GM18861 (cell line): ENCODE measurements at regions not wholly inside any gene's neighbourhood (a gene's known extent, or its start where the extent isn't known, plus 50 kb on each side); places are given as distances from the start of the nearest gene placed in this dataset.

ENCODE experiments used
- ATAC-seq: cut with Tn5 transposase; IDR thresholded peaks from one replicate; pipeline ENCODE4 v1.9.1; 2021; ENCODE audit not compliant: unreplicated experiment

DNA sequence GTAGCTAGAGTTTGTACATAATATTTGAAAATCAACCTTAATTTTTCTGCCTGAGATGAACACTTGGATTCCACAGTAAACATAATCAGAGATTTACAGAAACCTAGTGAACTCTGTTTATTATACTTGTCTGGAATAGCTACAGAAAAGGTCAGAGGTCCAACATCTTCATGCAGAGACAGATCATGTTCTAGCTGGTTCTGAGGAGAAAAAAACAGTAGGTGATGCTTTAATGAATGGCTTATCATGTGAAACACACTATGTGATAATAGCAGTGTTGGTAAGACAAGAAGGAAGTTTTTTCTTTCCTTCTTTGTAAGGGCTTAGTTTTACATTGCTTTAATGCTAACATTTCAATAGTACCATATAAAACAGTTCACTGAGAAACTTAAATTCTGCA is 846.4 kb upstream of the ZEB2 start:
- no peak for ATAC-seq

DNA sequence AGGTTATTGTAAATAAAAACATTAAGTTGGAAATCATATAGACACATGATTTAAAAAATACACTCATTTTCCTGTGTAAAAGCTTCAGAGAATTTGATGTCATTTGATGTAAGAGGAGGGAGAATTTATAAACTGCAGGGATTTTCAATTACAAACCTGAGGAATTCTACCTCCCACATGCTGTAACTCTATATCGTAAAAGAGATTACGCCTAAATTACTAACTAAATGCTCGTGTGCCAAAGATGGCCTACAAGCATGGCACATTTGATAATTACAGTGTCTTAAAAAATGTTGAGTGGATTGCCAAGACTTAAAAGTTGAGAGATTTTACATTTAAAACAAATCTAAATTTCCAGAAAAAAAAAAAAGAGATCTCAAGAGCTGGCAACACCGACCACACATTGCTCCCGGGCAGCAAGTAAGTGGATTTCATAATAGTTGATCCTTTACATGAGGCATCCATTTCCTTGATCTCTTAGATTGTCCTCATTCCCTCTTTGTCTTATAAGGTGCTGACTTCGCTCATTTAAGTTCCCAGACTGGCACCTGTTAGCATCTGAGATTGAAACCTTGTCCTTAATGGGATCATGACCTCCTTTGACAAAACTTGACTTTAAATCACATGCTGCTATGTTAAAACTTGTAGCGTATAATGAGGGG is 840.3 kb upstream of the ZEB2 start:
- ATAC-seq: no peak

DNA sequence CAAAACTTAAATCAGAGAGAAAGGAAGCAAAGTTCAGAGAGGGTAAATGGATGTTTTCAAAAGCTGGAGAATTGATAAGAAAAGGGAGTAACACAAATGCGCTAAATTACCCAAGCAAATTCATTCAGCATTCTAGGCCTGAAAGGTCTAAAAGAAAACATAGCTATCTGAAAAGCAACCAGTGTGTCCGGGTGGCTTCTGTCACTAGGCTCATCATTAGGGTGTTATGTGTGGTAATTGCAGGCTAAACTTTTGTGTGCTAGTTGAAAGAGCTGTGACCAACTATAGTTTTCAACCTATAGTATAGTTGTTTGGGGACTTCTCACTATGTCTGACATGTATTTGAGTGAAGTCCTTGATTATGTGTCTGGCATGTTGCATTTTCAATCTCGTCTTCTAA is 839.6 kb upstream of the ZEB2 start:
- ATAC-seq: no peak

DNA sequence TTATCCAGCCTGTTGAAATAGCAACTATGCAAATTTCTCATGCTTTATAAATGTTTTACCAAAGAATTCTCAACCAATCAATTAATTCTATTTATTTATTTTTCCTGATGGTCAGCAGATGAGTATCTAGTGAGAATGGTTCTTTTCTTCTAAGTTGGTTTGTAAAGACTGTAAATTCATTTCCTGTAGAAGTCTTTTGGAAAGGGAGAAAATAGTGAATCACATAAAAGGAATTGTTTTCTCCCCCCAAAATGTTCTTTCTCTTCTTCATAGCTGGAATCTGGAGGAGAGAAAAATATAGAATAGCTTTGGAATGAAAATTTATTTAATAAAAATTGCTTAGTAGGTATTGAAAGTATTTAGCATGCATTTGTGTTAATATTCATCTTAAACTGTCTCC is 836.1 kb upstream of the ZEB2 start:
- ATAC-seq: no peak

DNA sequence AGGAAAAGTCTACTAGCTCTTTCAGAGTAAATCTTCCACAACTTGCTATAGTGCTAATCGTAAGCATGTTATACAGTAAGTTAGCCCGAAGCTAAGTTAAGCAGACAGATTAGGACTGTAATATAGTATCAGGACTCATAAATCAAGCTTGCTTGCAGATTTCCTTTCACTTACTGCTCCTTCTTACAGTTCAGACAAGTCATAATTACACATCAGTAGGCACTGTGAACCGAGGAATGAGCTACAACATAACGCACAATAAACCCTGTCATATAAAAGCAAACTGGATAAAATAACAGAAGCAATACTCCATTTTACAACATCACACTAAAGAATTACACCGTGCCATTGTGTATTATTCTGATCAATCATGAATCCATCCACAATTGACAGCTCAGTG is 832.6 kb upstream of the ZEB2 start:
- no peak for ATAC-seq

DNA sequence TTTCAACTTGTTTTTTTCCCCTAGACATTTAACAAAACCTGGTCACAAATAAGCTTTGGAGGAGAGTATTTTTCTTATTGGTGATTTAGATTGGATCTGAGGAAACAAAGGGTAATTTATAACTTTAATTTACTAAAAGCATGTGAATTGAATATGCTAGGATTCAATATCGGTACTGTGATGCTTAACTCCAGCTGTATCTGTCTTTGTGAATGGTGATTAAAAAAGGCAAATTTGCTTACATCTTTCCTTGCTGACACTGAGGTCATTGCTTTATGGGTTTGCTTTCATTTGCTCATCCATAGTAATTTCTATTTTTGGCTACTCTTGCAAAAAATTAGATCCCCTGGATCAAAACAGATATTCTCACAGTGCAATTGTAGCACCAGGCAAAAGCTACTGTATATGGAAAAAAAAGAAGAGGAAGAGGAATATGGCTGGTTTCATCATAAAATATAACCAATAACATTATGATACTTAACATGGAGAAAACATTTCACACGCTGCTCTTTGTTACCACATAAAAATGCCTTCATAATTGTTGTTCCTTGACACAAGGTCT is 832.0 kb upstream of the ZEB2 start:
- no peak for ATAC-seq

DNA sequence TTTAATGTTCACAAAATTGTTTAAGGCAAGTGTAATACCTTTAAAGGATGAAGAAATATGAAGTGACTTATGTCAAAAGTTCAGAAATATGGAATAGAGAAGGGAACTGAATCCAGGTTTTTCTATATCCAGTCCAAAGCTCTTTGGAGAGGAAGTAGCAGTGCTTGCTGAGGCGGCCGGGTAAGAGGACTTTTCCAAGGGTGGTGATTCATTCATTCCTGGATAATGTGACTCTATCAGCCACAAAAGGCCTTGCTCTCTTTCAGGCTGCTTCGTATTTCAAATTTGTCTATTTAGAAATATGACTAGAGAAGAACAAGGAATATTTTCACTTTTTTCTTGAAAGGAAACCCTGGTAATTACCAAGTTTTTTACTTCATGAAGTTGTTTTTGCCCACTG is 830.1 kb upstream of the ZEB2 start:
- no peak for ATAC-seq

DNA sequence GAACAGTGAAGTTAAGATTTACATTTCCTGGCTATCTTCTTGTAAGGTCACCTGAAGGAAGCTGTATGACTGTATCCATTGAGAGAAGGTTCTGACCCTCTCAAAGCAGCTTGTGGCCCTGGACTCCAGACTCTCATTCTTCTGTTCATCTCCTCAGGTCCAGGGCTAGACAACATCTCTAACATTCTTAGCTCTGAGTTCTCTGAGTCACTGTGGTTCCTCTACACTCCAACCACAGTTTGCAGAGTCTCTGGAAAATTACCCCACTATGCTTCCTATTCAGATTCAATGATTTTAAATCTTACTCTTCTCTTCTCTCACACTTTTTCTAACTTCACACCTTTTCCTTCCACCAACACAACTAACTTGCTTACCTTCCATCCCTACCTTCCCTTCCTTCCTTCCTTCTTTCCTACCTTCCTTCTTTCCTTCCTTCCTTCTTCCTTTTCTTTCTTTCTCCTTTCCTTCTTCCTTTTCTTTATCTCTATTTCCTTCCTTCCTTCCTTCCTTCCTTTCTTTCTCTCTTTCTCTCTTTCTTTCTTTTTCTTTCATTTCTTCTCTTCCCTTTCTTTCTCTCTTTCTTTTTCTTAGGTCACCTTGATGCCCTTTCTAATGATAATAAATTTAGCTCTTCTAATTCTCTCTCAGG is 824.3 kb upstream of the ZEB2 start:
- ATAC-seq: no peak

DNA sequence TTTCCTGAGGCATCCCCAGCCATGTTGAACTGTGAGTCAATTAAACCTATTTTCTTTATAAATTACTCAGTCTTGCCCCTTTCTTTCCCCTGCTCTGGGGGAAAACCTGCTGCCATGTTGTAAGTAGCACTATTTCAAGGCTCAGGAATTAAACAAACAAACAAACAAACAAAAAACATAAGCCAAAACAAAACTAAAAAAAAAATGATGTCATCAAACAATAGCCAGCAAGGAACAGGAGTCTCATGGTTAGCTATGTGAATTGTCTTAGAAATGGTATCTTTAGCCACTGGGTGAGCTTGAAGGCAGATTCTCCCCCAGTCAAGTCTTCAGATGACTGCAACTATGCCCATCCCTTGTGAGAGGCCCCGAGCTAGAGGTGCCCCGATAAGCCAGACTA is 823.4 kb upstream of the ZEB2 start:
- no peak for ATAC-seq

DNA sequence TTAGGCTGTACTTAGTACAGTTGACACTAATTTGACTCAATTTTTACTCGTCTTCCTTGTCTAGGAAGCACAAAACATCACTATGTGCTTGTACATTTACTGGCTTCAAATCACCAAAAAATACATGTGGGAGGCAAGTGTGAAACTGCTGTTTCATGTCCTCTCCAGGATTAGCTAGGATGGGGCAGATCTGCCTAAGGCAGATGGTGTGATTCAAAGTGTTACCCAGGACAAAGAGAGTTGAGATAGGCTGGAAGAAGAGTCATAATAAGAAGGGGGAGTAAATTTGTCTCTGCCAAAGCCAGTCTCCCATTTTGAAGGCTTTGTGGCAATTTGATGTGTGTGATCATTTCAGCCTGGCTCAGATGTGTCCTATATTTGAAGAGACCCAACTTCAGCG is 821.6 kb upstream of the ZEB2 start:
- no peak for ATAC-seq

DNA sequence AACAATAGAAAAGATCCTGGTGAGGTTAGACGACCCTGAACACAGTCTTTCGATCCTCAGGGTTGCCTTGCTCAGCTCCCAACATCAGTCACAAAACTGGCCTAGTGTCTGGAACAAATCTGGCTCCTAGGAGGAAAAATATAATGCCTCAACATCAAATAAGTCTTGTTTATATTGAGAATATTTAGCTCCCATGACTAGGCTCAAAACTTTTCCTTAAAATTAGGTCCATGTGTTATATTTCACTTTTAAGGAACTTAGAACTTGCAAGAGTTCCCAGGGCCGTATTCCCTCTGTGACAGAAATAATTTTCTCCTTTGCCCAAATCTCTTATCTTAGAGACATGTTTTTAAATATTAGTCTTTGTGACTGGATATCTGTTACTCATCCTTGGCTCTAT is 819.7 kb upstream of the ZEB2 start:
- ATAC-seq: no peak

DNA sequence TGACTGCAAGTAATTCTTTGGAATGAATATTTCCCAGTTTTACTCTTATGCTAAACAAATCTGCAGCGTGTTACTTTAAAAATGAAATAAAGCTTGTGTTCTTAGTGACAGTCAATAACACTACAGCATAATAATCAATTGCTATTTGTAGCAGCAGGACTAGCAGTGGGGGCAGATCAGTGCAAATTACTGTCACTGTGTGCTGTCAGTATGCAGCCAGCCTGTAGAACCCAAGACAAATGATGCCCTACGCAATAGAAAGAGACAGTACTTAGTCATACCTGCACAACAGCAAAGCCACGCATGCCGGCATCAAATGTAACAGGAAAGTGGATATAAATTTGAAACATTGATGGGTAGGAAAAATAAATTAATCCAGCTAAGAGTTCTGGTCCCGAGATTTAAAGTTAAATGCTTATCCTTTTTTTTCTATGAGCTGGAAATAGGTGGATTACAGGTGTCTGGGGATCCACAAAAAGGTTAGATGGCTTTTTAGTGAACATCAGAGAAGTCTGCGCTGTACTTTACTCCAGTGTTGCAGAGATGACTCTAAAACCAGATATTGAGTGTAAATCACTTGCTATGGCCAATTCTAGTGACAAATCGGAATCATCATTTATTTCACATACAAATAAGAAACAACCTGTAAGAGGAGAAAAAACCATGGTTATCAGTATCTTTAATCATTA is 812.4 kb upstream of the ZEB2 start:
- no peak for ATAC-seq

DNA sequence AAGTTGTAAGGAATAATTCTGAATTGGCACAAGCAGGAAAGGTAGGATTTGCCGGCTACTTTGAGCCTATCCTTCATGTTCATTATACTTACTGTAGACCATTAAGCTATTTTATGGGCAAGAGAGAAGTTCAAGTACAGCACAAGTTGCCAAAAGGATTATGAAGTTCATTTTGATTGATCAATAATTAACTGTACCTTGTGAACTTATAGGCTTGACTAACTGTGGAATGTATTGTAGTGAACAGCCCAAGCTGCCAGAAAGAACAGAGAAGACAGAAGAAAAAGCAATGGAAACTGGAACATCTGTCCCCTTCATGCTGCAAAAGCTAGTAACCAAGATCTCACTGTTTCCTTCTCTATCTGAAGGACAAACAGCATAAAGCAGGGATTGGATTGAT is 810.1 kb upstream of the ZEB2 start:
- ATAC-seq: no peak

DNA sequence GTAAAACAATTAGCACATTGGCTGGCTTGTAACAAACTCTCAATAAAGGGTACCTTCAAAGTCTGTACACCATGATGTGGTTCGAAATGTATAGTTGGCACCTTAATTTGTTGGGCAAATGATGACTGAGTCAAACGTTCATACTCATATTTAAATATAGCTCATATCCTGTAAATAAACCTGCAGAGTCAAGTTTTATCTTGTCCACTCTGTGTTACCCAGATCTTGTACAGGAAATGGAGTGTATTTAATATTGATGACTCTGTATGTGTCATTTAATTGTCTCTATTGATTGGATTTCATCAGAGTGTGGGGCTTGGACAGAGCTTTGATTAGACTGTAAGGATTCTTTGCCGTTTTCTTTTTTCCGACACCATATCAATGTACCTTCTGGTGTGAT is 805.6 kb upstream of the ZEB2 start:
- no peak for ATAC-seq

DNA sequence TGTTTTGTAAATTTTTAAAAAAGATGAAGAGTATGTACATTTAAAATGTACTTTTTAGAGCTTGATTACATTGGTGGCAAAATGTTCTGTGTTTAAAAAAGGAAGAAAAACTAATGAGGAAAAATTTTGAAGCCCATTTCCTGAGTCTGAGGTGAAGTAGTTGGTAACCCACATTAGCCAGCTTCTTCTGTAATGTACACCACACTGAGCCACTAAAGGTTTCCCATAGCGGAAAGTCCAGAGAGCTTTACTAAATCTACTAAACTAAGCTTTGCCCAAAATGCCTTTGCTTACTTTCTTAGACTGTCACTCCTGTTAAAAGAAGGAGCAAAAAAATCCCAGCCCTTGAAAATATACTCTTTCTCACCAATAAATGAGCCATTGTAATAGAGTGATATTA is 804.8 kb upstream of the ZEB2 start:
- no peak for ATAC-seq

DNA sequence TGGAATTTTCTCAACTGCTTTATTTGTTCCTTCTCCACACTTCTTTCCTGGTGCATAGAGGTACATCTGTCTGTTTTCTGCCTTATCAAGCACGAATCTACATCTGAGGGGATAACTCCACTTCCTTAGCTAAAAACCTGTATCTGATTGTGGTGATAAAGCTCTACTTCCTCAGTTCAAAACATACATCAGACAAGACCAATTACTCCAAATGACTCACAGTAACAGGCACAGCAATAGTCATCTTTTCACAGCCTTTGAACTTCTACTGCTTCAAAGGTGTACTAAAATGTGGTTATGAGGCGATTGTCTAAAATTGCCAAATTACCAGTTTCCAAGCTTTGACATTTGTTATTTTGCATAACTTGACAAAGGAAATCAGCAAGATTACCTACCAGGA is 803.6 kb upstream of the ZEB2 start:
- no peak for ATAC-seq

DNA sequence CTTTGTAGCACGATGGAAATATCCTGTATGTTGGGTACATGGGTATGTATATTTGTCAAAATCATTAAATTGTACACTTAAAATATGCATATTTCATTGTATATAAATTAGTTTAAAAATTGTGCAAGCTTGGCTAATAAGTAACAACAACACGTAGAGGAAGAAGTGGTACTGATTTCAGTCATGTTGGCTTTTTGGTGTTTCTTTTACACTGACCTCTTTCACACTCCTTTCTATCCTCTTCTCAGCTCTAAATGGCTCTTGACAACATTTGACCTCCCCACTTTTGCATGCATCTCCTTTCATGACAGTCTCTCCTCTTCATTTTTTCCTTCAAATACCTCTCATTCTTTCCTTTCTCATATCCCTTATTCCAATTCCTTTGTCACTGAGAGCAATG is 801.4 kb upstream of the ZEB2 start:
- peak; percentile 82 for ATAC-seq

DNA sequence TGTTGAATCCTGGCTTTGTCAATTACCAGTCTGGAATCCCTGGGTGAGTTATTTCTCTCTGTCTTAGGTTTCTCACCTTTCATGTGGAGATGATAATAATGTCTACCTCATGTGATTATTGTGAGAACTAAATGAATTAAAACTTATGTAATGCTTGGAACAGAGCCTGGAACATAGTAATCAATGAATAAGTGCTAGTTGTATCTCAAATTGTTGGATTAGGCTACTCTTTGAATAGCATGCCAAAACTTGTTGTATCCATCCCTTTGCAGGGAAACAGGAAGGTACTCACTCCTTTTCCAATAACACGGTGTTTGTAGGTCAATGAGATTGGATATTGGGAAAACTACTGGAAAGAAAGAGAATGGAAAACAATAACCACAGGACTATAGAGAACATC is 796.6 kb upstream of the ZEB2 start:
- ATAC-seq: no peak

DNA sequence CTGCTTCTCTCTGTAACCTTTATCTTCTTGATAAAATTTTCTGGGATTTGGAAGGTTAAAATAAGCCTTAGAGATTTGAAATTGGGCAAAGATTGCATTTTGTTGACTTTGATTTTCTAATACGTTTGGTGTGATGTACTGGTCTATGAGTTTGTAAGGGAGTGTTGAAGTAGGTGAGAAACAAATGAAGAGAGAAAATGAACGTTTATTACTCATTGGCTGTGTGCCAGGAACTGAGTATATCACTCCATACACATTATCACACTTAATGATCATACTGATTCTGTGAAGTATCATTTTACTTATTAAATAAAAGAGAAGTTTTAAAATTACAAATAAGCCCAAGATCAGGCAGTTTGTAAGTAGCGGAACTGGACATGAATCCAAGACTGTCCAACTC is 795.1 kb upstream of the ZEB2 start:
- no peak for ATAC-seq

DNA sequence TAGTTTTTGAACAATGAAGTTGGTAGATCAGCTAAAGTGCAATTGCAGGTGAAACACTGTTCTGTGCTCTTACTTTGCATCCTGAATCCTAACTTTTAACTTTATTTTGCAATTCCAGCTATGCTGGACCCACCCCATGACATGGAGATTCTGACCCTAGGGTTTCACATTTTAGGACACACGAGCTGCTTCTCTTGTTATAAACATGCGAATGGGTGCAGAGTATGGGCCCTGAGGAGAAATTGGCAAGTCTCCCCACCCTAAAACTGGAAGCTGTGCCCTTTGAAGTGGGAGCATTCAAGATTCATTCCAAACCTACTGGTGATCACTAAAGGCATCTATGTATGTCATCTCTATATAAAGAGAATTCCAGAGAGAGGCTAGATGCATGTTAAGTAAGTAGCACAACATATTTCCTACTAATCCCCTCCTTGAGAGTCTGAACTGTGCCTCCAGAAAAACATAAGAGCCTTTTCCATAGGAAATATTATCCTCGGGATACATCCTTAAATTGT is 794.3 kb upstream of the ZEB2 start:
- ATAC-seq: no peak

DNA sequence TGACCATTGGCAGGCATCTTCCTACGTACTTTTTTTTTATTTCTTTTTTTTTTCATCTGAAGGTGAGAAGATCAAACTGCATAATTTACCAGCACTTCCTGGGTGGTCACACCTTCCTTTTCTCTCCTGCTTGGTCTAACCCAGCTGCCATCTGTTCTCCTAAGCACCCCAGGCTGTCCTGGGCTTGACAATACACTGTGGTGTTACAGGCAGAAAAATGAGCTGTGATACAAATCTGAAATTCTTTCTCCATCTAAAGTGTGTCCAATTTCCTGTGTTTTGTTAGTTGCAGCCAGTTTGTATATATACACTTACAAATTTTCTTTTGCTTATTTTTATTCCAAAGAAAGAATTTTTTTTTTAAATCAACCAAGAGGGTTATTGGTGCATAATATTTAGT is 786.0 kb upstream of the ZEB2 start:
- ATAC-seq: no peak

DNA sequence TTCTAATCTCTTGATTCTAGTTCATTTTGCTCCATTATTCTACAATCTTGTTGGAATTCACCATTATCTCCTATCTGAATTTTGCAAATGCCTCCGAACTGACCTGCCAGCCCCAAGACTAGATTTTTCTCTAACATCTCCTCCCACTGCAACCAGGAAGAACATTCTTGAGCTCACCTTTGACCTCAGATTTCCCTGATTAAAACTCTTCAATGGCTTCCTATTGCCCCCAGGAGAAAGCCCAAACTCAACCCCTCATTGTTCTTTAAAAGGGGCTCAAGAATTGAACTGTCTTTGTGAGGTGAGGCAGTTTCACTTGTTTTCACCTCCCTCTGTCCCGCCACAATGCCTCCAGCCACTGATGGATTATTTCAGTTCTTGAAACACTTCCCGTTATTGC is 784.6 kb upstream of the ZEB2 start:
- no peak for ATAC-seq
